MCF 10A (cell line): ENCODE measurements at regions not wholly inside any gene's neighbourhood (a gene's known extent, or its start where the extent isn't known, plus 50 kb on each side); places are given as distances from the start of the nearest gene placed in this dataset.

ENCODE experiments used
- BruUV-seq: library from RNA; stranded (reverse); fragments of 400-500 nt; replicated peaks from 2 replicates; lab custom pipeline; 2021; lab: Mats Ljungman, UMichigan
- CTCF ChIA-PET: fragments of 300-600 bp; sonication (Branson Sonifier 250); formaldehyde crosslinking; extraction: SDS; loops from one replicate; lab custom pipeline; 2021; ENCODE audit warnings: antibody characterized with exemption, inconsistent platforms; lab: Yijun Ruan, JAX
- POLR2A ChIA-PET: fragments of 300-600, 350-650 bp; sonication (Branson Sonifier 250); formaldehyde crosslinking; extraction: SDS; loops from one replicate; lab custom pipeline; 2020; ENCODE audit warnings: antibody characterized with exemption, inconsistent platforms; lab: Yijun Ruan, JAX
- DNase-seq: peaks from one replicate; pipeline ENCODE4 v3.0.0-alpha.2; 2018; ENCODE audit not compliant: unreplicated experiment
- H3K27ac Mint-ChIP-seq: one replicate; pipeline ENCODE4 v1.8.0; 2022; ENCODE audit warnings: mild to moderate bottlenecking, low read depth, mixed read lengths; ENCODE audit not compliant: unreplicated experiment
- H3K27me3 Mint-ChIP-seq: one replicate; pipeline ENCODE4 v1.8.0; 2022; ENCODE audit warnings: mixed read lengths; ENCODE audit not compliant: insufficient read depth, unreplicated experiment
- H3K36me3 Mint-ChIP-seq: one replicate; pipeline ENCODE4 v1.8.0; 2022; ENCODE audit warnings: mild to moderate bottlenecking, moderate library complexity, mixed read lengths; ENCODE audit not compliant: insufficient read depth, unreplicated experiment
- H3K4me1 Mint-ChIP-seq: one replicate; pipeline ENCODE4 v1.8.0; 2022; ENCODE audit warnings: mixed read lengths; ENCODE audit not compliant: insufficient read depth, unreplicated experiment
- H3K4me3 Mint-ChIP-seq: one replicate; pipeline ENCODE4 v1.8.0; 2022; ENCODE audit warnings: mild to moderate bottlenecking, moderate library complexity, mixed read lengths; ENCODE audit not compliant: unreplicated experiment
- H3K9me3 Mint-ChIP-seq: one replicate; pipeline ENCODE4 v1.8.0; 2022; ENCODE audit warnings: mixed read lengths; ENCODE audit not compliant: unreplicated experiment
- CTCF ChIP-seq: fragments of 200-600 bp; IDR thresholded peaks from one replicate; pipeline ENCODE4 v1.8.0; 2022; ENCODE audit warnings: antibody characterized with exemption, mild to moderate bottlenecking; ENCODE audit not compliant: unreplicated experiment
- intact Hi-C: fragments of 100-400 bp; cut with micrococcal nuclease; formaldehyde crosslinking; loops from 2 replicates; pipeline ENCODE4 v1.14.1; 2022

GRCh38 chr4:17265139-17265538, 246.8 kb downstream of the QDPR start:
- Mint-ChIP-seq H3K4me3 (no peak overlapping the region), H3K27me3 (peaks cover 19% of the 10 kb centered on the region), H3K36me3 (no peaks in the 10 kb centered on the region), H3K9me3 (no peaks in the 10 kb centered on the region), H3K4me1 (peaks cover 10% of the 10 kb centered on the region), H3K27ac (no peak overlapping the region)
- DNase-seq: no peak
- intact Hi-C loops: no loop called here
- ChIA-PET POLR2A (no interaction called here), CTCF (no interaction called here)
- BruUV-seq: no TSS peak
- no peak for TF ChIP-seq CTCF

- Mint-ChIP-seq H3K36me3 (no peaks in the 10 kb centered on the region), H3K27ac (no peak overlapping the region), H3K4me1 (no peaks in the 10 kb centered on the region), H3K27me3 (no peaks in the 10 kb centered on the region), H3K9me3 (no peaks in the 10 kb centered on the region), H3K4me3 (no peak overlapping the region)
- no peak for TF ChIP-seq CTCF
- intact Hi-C loops: no loop called here
- no peak for DNase-seq
- POLR2A ChIA-PET: no interaction called here
- CTCF ChIA-PET: interaction anchor here (0.6 kb wide), 1 partner anchor 145 kb away, joined by 4 read pairs; no protein-coding TSS in a partner anchor
- BruUV-seq: no TSS peak
These were observed 251.6 kb downstream of the QDPR start for GRCh38 chr4:17260166-17260907.

DNA sequence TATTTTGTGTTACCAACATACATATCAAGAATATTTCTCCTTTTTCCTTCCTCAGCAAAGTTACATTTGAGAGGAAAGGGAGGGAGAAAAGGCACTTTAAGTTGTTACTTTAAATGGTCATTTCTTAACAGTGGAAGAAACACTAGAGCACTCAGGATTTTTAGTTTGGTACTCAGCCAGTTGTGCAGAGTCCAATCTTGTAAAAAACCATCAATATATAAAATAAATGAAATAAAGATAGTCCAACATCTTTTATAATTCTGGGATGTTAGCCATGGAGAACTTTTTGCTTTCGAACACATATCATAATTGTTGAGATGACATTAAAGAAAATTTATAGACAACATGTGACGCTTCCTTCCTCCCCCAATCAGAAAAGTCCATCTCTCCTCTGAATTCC, 253.8 kb downstream of the QDPR start:
- Mint-ChIP-seq H3K27me3 (peaks cover 12% of the 10 kb centered on the region), H3K4me3 (no peak overlapping the region), H3K9me3 (no peaks in the 10 kb centered on the region), H3K27ac (no peak overlapping the region), H3K36me3 (no peaks in the 10 kb centered on the region), H3K4me1 (no peaks in the 10 kb centered on the region)
- TF ChIP-seq CTCF: no peak
- ChIA-PET CTCF (no interaction called here), POLR2A (no interaction called here)
- BruUV-seq: no TSS peak
- intact Hi-C loops: no loop called here
- no peak for DNase-seq

DNA sequence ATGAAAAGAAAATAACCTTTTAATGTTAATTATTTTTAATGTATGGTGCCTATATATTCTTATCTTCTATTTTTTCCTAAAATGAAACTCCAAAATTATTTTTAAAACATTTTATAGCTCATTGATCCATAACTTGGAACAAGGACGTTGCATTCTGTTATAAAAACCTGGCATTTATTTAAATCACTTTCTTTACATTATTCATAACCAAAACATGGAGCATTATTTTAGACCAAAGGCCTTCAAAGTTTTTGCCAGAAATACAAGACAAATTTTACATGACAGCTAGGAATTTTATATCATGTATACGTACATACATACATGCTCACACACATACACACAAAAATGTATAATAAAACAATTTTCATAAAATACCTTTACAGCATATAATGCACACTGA, 259.8 kb downstream of the QDPR start:
- POLR2A ChIA-PET: no interaction called here
- H3K27me3 Mint-ChIP-seq: peaks cover 15% of the 10 kb centered on the region
- H3K27ac Mint-ChIP-seq: no peak overlapping the region
- BruUV-seq: no TSS peak
- no peak for TF ChIP-seq CTCF
- no peaks in the 10 kb centered on the region for H3K9me3 Mint-ChIP-seq
- intact Hi-C loops: no loop called here
- no peaks in the 10 kb centered on the region for H3K36me3 Mint-ChIP-seq
- H3K4me3 Mint-ChIP-seq: no peak overlapping the region
- CTCF ChIA-PET: interaction anchor here (0.6 kb wide), 1 partner anchor 217 kb away, joined by 3 read pairs; no protein-coding TSS in a partner anchor
- DNase-seq: no peak
- no peaks in the 10 kb centered on the region for H3K4me1 Mint-ChIP-seq
